ENCODE measurements at regions not wholly inside any gene's neighbourhood (a gene's known extent, or its start where the extent isn't known, plus 50 kb on each side); places are given as distances from the start of the nearest gene placed in this dataset.

- Histone ChIP-seq H3K9me3 (no peaks in the 10 kb centered on the region), H3K4me3 (no peak overlapping the region), H3K27ac (no peak overlapping the region), H3K36me3 (ENCODE audit: insufficient read depth in 1 of 2, low read depth in 1 of 2) (no peaks in the 10 kb centered on the region), H3K27me3 (ENCODE audit: insufficient read depth in 3 of 3, low read length in 2 of 3) (peaks cover 0 to 1% (median 0%) of the 10 kb centered on the region in 3 donors), H3K4me1 (no peaks in the 10 kb centered on the region)
- no peak for ATAC-seq
- DNase-seq = no peak
- TF ChIP-seq CTCF (IDR thresholded peaks at IDR 0.05) = no peak
- intact Hi-C loops (cut with DNase I) = no loop called here
- 92 to 98% (median 95%) methylated on average over 2 of the region's 2 CpGs for WGBS, 3 donors
These were observed 239.1 kb downstream of the MAN2A1 start for GRCh38 chr5:109928811-109929210.

- intact Hi-C loops (cut with DNase I) = no loop called here
- TF ChIP-seq CTCF (IDR thresholded peaks at IDR 0.05) = no peak
- no peaks in the 10 kb centered on the region for H3K4me1 ChIP-seq
- peaks cover 0 to 1% (median 0%) of the 10 kb centered on the region in 3 donors for H3K27me3 ChIP-seq (ENCODE audit: insufficient read depth in 3 of 3, low read length in 2 of 3)
- ATAC-seq (no peak), DNase-seq (no peak)
- no peak overlapping the region for H3K27ac ChIP-seq
- no peaks in the 10 kb centered on the region for H3K9me3 ChIP-seq
- no peaks in the 10 kb centered on the region for H3K36me3 ChIP-seq (ENCODE audit: insufficient read depth in 1 of 2, low read depth in 1 of 2)
- 52 to 69% (median 53%) methylated on average over 4 of the region's 4 CpGs for WGBS, 3 donors
- no peak overlapping the region for H3K4me3 ChIP-seq
These were observed 239.6 kb downstream of the MAN2A1 start for GRCh38 chr5:109929376-109929775.

- Histone ChIP-seq H3K27me3 (ENCODE audit: insufficient read depth in 3 of 3, low read length in 2 of 3) (peaks cover 0 to 1% (median 0%) of the 10 kb centered on the region in 3 donors), H3K36me3 (ENCODE audit: insufficient read depth in 1 of 2, low read depth in 1 of 2) (no peaks in the 10 kb centered on the region), H3K4me1 (no peaks in the 10 kb centered on the region), H3K4me3 (no peak overlapping the region), H3K9me3 (no peaks in the 10 kb centered on the region), H3K27ac (no peak overlapping the region)
- no peak for ATAC-seq
- intact Hi-C loops (cut with DNase I) = no loop called here
- no peak for DNase-seq
- WGBS, 3 donors = 38 to 71% (median 56%) methylated on average over 1 of the region's 1 CpG
- TF ChIP-seq CTCF (IDR thresholded peaks at IDR 0.05) = no peak
These were observed 240.2 kb downstream of the MAN2A1 start for GRCh38 chr5:109929911-109930310.

DNA sequence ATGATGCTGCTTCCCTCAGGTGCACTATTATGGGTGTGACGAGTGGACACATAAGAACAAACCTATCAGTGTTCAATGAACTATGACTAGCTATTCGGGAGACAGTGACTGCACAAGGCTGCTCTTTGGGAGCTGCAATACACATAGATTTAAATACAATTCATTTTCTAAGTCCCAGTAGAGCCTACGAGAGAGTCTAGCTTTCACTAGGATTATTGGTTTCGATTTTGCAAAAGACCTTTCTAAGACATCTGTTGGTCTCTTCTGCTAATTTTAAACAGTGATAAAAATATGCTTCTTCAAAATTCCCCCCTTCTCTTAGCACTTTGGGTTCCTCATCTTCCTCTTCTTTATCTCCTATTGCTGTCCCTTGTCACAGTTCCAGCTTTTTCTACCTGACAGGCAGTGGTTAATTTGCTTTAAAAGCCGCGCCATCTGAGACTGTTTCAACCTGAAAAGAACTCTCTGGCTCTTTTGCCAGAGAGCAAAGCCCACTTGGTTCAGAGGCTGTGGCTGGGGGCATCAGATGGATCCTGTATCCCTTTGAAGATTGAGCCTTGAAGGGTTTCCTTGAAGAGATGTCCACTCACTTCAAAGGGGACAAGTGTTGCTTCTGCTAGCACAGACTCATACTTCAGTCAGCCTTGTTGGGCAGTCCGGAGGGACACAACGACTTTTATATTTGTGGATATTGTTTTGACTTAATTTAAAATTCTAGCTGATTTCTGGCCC is 241.5 kb downstream of the MAN2A1 start:
- Histone ChIP-seq H3K27me3 (ENCODE audit: insufficient read depth in 3 of 3, low read length in 2 of 3) (peaks cover 0 to 1% (median 0%) of the 10 kb centered on the region in 3 donors), H3K4me1 (no peaks in the 10 kb centered on the region), H3K36me3 (ENCODE audit: insufficient read depth in 1 of 2, low read depth in 1 of 2) (no peaks in the 10 kb centered on the region), H3K27ac (no peak overlapping the region), H3K9me3 (no peaks in the 10 kb centered on the region), H3K4me3 (no peak overlapping the region)
- 78 to 79% (median 78%) methylated on average over 8 of the region's 8 CpGs for WGBS, 3 donors
- no peak for ATAC-seq
- intact Hi-C loops (cut with DNase I) = no loop called here
- no peak for DNase-seq
- no peak for TF ChIP-seq CTCF (IDR thresholded peaks at IDR 0.05)

Measured in psoas muscle (tissue), 7 donors.